Activated CD8-positive, alpha-beta memory T cell treated with anti-CD3 and anti-CD28 coated beads, Interleukin-2, amount 10 ng/mL, durations not matched to agents 7 days and 5 days (primary cell): ENCODE measurements at regions not wholly inside any gene's neighbourhood (a gene's known extent, or its start where the extent isn't known, plus 50 kb on each side); places are given as distances from the start of the nearest gene placed in this dataset.

Experiments used
- ATAC-seq: fragments of 150-1000 bp; cut with Tn5 transposase; one replicate; pipeline ENCODE4 v1.10.0; 2021; ENCODE audit warnings: moderate library complexity
- CTCF ChIA-PET: fragments of 350-600 bp; sonication (Branson Sonifier 250); formaldehyde crosslinking; loops from one replicate; lab custom pipeline; 2021; ENCODE audit warnings: antibody characterized with exemption; lab: Charles Lee
- DNase-seq: peaks from one replicate; pipeline ENCODE4 v3.0.0-alpha.2; 2020
- H3K27ac Mint-ChIP-seq: one replicate; pipeline ENCODE4 v1.8.0; 2021; ENCODE audit warnings: mild to moderate bottlenecking, mixed read lengths
- H3K27me3 Mint-ChIP-seq: one replicate; pipeline ENCODE4 v1.8.0; 2021; ENCODE audit warnings: mixed read lengths
- H3K36me3 Mint-ChIP-seq: one replicate; pipeline ENCODE4 v1.8.0; 2021; ENCODE audit warnings: mild to moderate bottlenecking, mixed read lengths
- H3K4me1 Mint-ChIP-seq: one replicate; pipeline ENCODE4 v1.8.0; 2021; ENCODE audit warnings: mixed read lengths
- H3K4me3 Mint-ChIP-seq: one replicate; pipeline ENCODE4 v1.8.0; 2021; ENCODE audit warnings: mild to moderate bottlenecking, moderate library complexity, mixed read lengths
- H3K9me3 Mint-ChIP-seq: one replicate; pipeline ENCODE4 v1.8.0; 2022; ENCODE audit warnings: low read depth, mixed read lengths

DNA sequence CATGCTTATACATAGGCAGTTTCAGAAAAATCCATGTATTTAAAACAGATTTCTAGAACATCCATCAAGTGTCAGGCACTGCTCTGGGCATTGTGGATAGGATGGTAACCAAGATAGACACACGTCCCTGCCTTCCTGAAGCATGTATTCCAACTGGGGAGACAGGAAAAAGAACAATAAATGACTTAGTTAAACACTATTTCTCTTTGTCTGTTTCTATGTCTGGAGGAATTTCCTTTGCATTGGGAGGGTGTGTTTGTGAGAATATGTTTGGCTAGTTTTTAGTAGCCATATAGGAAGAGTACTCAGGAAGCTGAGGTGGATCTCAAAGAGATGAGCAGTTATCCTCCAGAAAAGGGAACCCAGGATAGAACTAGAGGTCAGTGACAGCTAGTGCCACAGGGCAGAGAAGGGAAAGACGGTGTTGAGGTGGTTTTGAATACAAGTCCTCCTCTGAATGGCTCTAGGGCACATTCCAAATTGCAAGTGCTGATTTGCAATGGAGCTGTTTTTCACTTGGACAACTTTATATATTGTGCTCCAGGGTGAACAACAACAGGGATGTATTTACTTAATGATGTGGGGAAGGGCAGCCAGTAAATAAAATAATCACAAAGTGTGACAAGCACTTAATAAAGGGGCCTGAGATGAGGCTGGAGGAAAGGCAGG lies 144.7 kb upstream of the SHB start:
- DNase-seq (no peak), ATAC-seq (no peak)
- Mint-ChIP-seq H3K9me3 (no peaks in the 10 kb centered on the region), H3K36me3 (no peaks in the 10 kb centered on the region), H3K4me3 (no peak overlapping the region), H3K27ac (no peak overlapping the region), H3K4me1 (no peaks in the 10 kb centered on the region), H3K27me3 (peaks cover 25% of the 10 kb centered on the region)
- CTCF ChIA-PET, result no interaction called here

DNA sequence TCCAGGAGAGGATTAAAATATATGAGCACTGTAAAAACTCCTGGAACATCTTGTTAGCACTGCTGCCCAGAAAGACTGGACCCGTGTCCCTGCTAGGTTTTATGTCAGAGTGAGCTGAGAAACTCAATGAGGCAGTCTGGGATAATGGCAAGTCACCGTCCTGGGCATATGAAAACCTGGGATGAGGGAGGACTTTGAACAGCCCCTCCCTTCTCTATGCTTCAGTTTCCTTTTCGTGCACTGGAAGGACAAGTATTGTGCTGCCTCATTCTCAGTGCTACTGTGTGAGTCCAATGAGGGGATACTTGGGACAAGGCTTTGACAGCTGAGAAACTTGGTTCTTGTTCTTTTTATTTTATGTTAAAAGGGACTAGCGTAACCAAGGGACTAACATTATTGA lies 143.0 kb upstream of the SHB start:
- no peaks in the 10 kb centered on the region for H3K9me3 Mint-ChIP-seq
- H3K27ac Mint-ChIP-seq, result no peak overlapping the region
- H3K4me1 Mint-ChIP-seq, result no peaks in the 10 kb centered on the region
- H3K36me3 Mint-ChIP-seq, result no peaks in the 10 kb centered on the region
- ATAC-seq, result no peak
- peaks cover 25% of the 10 kb centered on the region for H3K27me3 Mint-ChIP-seq
- no peak for DNase-seq
- H3K4me3 Mint-ChIP-seq, result no peak overlapping the region
- CTCF ChIA-PET, result no interaction called here

DNA sequence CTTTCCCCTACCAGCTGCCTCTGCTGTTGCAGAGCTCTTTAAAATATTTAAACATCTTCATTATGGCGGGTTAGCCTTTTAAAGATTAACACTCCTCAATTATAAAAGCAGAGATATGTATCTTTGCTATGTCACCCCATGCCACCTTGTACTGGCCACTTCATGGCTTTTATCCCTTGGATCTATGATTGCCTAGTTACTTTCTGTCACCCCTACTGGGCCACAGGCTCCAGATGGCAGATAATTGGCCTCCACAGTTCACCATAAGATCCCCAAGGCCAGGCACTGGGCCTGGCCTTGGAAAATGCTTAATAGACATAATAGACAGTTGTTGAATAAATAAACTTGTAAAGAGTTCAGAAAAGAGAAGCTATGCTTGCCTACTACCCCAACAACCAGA lies 142.0 kb upstream of the SHB start:
- no peaks in the 10 kb centered on the region for H3K36me3 Mint-ChIP-seq
- ATAC-seq, result no peak
- no peak for DNase-seq
- CTCF ChIA-PET, result no interaction called here
- H3K27me3 Mint-ChIP-seq, result peaks cover 23% of the 10 kb centered on the region
- H3K4me3 Mint-ChIP-seq, result no peak overlapping the region
- H3K9me3 Mint-ChIP-seq, result no peaks in the 10 kb centered on the region
- H3K27ac Mint-ChIP-seq, result no peak overlapping the region
- no peaks in the 10 kb centered on the region for H3K4me1 Mint-ChIP-seq

DNA sequence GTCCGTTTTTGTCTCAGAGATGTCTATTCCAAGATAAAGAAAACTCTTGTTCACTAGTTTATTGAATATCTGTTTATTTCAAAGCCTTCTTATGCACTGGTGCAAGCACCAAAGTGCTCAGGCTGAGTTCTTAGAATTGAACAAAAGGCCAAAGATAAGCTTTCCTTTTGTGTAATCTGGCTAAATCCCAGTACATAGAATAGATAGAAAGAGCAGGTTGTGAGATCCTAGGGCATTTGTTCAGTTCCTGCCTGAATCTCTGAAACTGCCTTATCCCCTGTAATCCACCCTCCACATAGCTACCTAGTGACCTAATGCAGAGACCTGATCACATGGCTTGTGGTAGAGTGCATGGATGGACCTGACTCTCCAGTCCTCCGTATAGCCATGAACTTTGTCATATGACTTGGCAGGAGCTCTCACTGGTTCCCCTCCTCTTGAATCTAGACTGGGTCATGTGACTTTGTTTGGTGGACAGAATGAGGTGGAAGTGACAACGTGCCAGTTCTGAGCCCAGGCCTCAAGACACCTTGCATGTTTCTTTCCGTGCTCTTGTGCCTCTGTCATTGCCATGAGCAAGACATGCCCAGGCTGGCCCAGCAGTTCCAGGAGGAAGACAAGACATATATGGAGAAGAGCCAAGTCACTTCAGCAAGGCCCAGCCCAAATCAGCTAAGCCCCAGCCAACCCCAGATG lies 139.3 kb upstream of the SHB start:
- Mint-ChIP-seq H3K27me3 (peaks cover 8% of the 10 kb centered on the region), H3K4me3 (no peak overlapping the region), H3K36me3 (no peaks in the 10 kb centered on the region), H3K9me3 (no peaks in the 10 kb centered on the region), H3K27ac (no peak overlapping the region), H3K4me1 (no peaks in the 10 kb centered on the region)
- ATAC-seq (no peak), DNase-seq (no peak)
- CTCF ChIA-PET, result no interaction called here

DNA sequence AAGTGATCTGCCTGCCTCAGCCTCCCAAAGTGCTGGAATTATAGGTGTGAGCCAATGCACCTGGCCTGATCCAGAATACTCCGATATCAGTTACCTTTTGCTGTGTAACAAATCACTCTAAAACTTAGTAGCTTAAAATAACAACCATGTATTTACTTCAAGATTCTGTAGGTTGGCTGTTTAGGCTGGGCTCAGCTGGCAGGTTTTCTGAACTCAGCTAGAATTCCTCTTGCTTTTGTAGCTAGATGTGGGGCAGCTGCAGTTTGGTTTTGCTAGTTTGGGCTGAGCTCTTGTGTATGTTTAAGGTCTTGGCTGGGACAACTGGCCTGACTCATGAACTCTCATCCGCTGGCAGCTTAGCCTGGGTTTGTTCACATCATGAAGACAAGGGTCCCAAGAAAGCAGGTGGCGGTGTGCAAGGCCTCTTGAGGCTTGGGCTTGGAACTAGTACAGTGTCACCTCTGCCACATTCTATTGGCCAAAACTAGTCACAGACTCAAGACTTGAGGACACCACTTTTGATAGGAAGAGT lies 138.3 kb upstream of the SHB start:
- Mint-ChIP-seq H3K27ac (no peak overlapping the region), H3K4me1 (no peaks in the 10 kb centered on the region), H3K9me3 (peaks cover under 1% of the 10 kb centered on the region), H3K36me3 (no peaks in the 10 kb centered on the region), H3K4me3 (no peak overlapping the region), H3K27me3 (peaks cover 4% of the 10 kb centered on the region)
- no peak for ATAC-seq
- CTCF ChIA-PET, result no interaction called here
- DNase-seq, result no peak

DNA sequence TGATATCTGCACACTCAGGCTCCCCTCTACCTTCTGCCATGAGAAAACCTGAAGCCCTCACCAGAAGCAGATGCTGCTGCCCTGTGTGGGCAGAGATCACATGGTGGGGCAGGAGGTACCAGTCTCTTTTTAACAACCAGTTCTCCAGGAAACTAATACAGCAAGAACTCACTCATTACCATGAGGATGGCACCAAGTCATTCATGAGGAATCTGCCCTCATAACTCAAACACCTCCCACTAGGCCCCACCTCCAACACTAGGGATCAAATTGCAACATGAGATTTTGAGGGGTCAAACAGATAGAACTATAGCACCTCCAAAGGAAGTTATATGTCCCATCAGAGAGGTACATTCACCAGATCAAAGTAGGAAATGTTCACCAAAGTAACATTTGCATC lies 136.3 kb upstream of the SHB start:
- Mint-ChIP-seq H3K9me3 (peaks cover 2% of the 10 kb centered on the region), H3K4me3 (no peak overlapping the region), H3K27me3 (no peaks in the 10 kb centered on the region), H3K4me1 (no peaks in the 10 kb centered on the region), H3K36me3 (no peaks in the 10 kb centered on the region), H3K27ac (no peak overlapping the region)
- CTCF ChIA-PET, result no interaction called here
- no peak for DNase-seq
- ATAC-seq, result no peak

DNA sequence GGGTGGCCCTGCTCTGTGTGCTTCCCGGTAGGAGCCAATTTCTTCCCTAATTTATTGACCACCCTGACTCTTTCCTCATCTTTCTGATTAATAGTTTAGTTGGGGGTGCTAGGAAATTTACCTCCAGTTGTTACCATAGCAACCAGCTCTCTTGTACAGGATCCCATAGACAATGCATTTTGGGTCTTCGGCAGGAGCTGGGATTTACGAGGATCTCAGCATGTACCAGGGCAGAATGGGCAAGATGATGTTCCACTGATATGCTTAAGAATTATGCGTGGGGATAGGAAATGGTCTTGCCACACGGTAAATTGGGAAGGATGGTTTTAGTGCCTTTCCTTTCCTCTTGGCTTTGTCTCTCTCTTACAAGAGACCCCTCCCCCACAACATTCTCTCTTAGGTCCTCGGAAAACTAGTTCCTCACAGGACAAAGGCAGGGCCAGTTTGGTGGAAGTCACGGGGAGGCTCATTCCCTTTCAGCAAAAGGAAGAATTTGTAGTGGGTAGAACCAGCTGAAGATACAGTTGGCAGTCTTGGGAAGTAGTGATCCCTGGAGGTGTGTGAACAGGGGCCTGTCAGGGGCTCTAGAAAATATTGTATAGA lies 133.4 kb upstream of the SHB start:
- Mint-ChIP-seq H3K36me3 (no peaks in the 10 kb centered on the region), H3K4me1 (no peaks in the 10 kb centered on the region), H3K4me3 (no peak overlapping the region), H3K9me3 (peaks cover 2% of the 10 kb centered on the region), H3K27ac (no peak overlapping the region), H3K27me3 (no peaks in the 10 kb centered on the region)
- CTCF ChIA-PET, result no interaction called here
- no peak for DNase-seq
- ATAC-seq, result no peak

DNA sequence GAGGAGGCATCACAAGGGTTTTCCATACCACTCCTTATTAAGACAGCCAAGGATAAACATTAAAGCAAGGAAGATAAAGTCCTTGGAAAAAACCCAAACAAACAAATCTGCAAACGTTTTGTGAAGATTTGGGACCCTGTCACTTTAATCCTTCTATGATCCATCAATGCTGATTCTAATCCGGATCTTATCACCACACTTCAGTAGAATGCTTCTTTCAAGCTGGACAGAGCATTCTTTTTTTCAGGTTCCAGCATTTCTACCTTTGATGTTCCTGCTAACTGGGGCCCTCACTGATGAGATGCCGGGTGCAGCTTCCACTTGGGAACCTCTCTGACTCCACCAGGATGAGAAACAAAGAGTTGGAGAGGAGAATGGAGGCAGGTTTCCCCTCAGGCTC lies 132.8 kb upstream of the SHB start:
- DNase-seq (no peak), ATAC-seq (no peak)
- H3K27ac Mint-ChIP-seq, result no peak overlapping the region
- no peak overlapping the region for H3K4me3 Mint-ChIP-seq
- H3K36me3 Mint-ChIP-seq, result no peaks in the 10 kb centered on the region
- H3K9me3 Mint-ChIP-seq, result peaks cover 2% of the 10 kb centered on the region
- H3K27me3 Mint-ChIP-seq, result no peaks in the 10 kb centered on the region
- CTCF ChIA-PET, result no interaction called here
- H3K4me1 Mint-ChIP-seq, result no peaks in the 10 kb centered on the region

DNA sequence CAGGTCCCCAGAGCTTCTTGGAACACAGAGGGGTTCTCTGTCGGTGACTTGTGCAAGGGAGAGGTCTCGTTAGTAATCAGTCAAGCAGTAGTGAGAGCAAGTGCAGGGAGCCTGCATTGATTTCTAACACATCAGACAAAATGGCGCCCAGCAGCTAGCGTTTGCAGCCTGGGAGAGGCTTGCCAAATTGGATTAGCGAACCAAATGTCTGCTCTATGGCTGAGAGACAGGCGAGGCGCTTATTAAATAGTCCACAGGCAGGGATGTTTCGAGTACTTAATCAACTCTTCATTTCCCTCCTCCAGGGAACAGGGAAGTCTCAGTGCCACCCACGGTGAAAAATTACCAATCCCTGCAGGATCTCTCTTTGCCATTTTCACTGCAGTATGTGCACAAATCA lies 131.4 kb upstream of the SHB start:
- CTCF ChIA-PET, result no interaction called here
- no peaks in the 10 kb centered on the region for H3K4me1 Mint-ChIP-seq

DNA sequence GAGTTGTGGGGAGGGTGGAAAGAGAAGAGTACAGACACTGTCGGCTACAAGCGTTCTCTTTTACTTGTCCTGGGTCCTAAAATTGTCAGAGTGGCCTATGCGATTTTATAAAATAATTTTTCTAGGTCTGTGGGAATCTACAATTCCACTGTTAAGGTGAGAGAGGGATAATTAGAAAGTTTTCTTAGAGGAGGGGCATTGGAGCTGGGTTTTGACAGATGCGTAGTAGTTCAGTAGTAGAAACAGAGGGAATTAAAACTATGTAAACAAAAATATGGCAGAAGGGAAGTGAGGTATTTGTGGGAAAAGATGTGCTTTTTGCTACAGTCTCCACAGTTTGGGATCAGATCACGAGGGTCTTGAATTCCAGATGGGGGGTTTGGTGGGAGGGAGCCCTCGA lies 129.1 kb upstream of the SHB start:
- Mint-ChIP-seq H3K4me3 (no peak overlapping the region), H3K36me3 (no peaks in the 10 kb centered on the region), H3K27me3 (no peaks in the 10 kb centered on the region), H3K27ac (no peak overlapping the region), H3K4me1 (no peaks in the 10 kb centered on the region), H3K9me3 (peaks cover 2% of the 10 kb centered on the region)
- no peak for DNase-seq
- CTCF ChIA-PET, result no interaction called here
- no peak for ATAC-seq

More for the DNA sequence above, 131.4 kb upstream of the SHB start:
- peaks cover 2% of the 10 kb centered on the region for H3K9me3 Mint-ChIP-seq
- DNase-seq (no peak), ATAC-seq (no peak)
- H3K27me3 Mint-ChIP-seq, result no peaks in the 10 kb centered on the region
- H3K27ac Mint-ChIP-seq, result no peak overlapping the region
- H3K4me3 Mint-ChIP-seq, result no peak overlapping the region
- H3K36me3 Mint-ChIP-seq, result no peaks in the 10 kb centered on the region

DNA sequence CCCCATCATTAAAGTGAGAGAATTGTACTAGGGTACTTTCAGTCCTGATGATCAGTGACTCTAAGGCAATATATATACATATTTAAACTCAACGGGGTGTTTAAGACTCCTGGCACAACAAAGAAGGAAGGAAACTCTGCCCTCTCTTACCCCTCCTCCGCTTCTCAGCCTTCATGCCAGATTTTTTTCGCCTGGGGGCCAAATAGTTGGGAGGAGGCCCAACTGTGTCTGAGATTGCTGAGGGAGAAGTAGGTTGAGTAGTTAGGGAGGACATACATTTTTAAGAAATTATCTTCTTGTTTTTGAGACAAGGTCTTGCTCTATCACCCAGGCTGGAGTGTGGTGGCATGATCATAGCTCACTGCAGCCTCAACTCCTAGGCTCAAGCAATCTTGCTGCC lies 127.7 kb upstream of the SHB start:
- H3K27me3 Mint-ChIP-seq, result no peaks in the 10 kb centered on the region
- no peaks in the 10 kb centered on the region for H3K36me3 Mint-ChIP-seq
- H3K4me3 Mint-ChIP-seq, result no peak overlapping the region
- CTCF ChIA-PET, result interaction anchor here (0.6 kb wide), 1 partner anchor 133 kb away, joined by 3 read pairs; no protein-coding TSS in a partner anchor
- H3K27ac Mint-ChIP-seq, result no peak overlapping the region
- ATAC-seq (no peak), DNase-seq (no peak)
- no peaks in the 10 kb centered on the region for H3K9me3 Mint-ChIP-seq
- H3K4me1 Mint-ChIP-seq, result no peaks in the 10 kb centered on the region

DNA sequence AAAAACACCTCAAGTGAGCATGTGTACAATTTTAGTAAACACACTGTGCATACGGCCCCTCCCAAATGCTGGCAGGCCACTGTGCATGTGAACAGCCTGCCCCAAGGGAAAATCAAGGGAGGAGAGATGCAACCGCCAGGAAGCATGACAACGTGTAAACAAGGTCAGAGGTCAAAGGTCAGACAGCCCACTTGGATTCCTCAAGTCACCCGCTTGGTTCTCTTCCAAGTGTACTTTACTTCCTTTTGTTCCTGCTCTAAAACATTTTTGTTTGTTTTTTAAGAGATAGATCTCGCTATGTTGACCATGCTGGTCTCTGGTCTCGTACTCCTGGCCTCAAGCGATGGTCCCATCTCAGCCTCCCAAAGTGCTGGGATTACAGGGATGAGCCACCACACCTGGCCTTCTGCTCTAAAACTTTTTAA lies 126.7 kb upstream of the SHB start:
- no peak for DNase-seq
- Mint-ChIP-seq H3K27me3 (no peaks in the 10 kb centered on the region), H3K27ac (no peak overlapping the region), H3K9me3 (no peaks in the 10 kb centered on the region), H3K4me3 (no peak overlapping the region), H3K36me3 (no peaks in the 10 kb centered on the region), H3K4me1 (no peaks in the 10 kb centered on the region)
- CTCF ChIA-PET, result no interaction called here
- no peak for ATAC-seq

DNA sequence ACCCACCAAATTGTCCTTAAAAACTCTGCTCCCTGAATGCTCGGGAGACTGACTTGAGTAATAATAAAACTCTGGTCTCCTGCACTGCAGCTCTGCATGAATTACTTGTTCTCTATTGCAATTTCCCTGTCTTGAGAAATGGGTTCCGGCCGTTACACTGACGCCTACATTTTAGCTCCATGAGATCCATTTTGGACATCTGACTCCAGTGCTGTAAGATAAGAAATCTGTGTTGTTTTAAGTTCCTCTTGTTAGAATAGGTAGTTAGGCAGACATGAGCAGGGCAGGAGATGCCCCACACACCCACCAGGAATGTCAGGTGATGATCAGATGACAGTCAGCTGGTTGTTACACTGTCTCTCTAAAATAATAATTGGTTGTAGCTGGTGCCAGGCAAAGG lies 125.8 kb upstream of the SHB start:
- no peaks in the 10 kb centered on the region for H3K27me3 Mint-ChIP-seq
- no peaks in the 10 kb centered on the region for H3K36me3 Mint-ChIP-seq
- H3K4me3 Mint-ChIP-seq, result no peak overlapping the region
- no peak overlapping the region for H3K27ac Mint-ChIP-seq
- no peaks in the 10 kb centered on the region for H3K9me3 Mint-ChIP-seq
- ATAC-seq (no peak), DNase-seq (no peak)
- CTCF ChIA-PET, result no interaction called here
- no peaks in the 10 kb centered on the region for H3K4me1 Mint-ChIP-seq

DNA sequence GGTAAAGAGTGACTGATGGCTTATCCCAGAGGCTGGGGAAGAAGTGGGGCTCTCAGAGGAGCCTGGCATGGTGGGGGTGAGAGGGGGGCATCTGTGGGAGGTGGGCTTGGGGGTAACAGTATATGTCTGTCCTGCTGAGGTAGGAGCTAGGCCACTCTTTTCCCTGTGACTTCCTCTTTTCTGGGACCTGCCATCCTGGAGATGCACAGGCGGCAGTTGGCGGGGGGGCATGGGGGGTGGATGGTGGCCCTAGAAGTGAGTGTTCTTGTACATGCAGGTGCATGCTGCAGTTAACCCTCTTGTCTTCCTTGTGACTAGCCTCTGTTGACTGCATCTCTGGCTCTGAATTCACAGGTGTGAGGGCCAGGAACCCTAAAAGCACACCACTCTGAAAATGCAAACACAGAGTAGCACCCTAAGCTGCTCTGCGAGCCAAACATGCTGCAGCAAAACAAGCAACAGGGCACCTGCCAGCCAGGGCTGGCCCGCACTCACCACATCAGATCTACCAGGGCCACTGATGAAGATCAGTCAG lies 123.8 kb upstream of the SHB start:
- no peak overlapping the region for H3K27ac Mint-ChIP-seq
- peaks cover 6% of the 10 kb centered on the region for H3K27me3 Mint-ChIP-seq
- no peak overlapping the region for H3K4me3 Mint-ChIP-seq
- no peaks in the 10 kb centered on the region for H3K9me3 Mint-ChIP-seq
- ATAC-seq, result no peak
- H3K4me1 Mint-ChIP-seq, result no peaks in the 10 kb centered on the region
- no peak for DNase-seq
- H3K36me3 Mint-ChIP-seq, result no peaks in the 10 kb centered on the region
- CTCF ChIA-PET, result no interaction called here
